HEK293T (cell line): ENCODE measurements at regions not wholly inside any gene's neighbourhood (a gene's known extent, or its start where the extent isn't known, plus 50 kb on each side); places are given as distances from the start of the nearest gene placed in this dataset.

Source experiments
- CTCF ChIA-PET: fragments of 350-600 bp; formaldehyde crosslinking; extraction: SDS; loops from one replicate; lab custom pipeline; 2021; ENCODE audit warnings: antibody characterized with exemption, inconsistent platforms; lab: Yijun Ruan, JAX
- POLR2A ChIA-PET: fragments of 350-600 bp; formaldehyde crosslinking; extraction: SDS; loops from one replicate; lab custom pipeline; 2020; ENCODE audit warnings: antibody characterized with exemption, inconsistent platforms; lab: Yijun Ruan, JAX
- DNase-seq: peaks from one replicate; pipeline ENCODE4 v3.0.0; 2012; ENCODE audit warnings: mixed read lengths; ENCODE audit errors: extremely low spot score
- ARNT ChIP-seq: fragments of 450-650 bp; IDR thresholded peaks from 2 replicates; pipeline ENCODE4 v1.6.1; 2017; ENCODE audit warnings: mild to moderate bottlenecking
- BHLHE40 ChIP-seq: fragments of 450-650 bp; IDR thresholded peaks from 2 replicates; pipeline ENCODE4 v1.6.1; 2016; ENCODE audit warnings: mild to moderate bottlenecking, moderate library complexity, borderline replicate concordance
- CTBP1 ChIP-seq: fragments of 450-650 bp; IDR thresholded peaks from 2 replicates; pipeline ENCODE4 v1.6.1; 2016; ENCODE audit warnings: borderline replicate concordance
- ELF4 ChIP-seq: fragments of 450-650 bp; IDR thresholded peaks from 2 replicates; pipeline ENCODE4 v1.6.1; 2017; ENCODE audit warnings: antibody characterized with exemption
- FOXA1 ChIP-seq: fragments of 450-650 bp; IDR thresholded peaks from 2 replicates; pipeline ENCODE4 v1.6.1; 2016; ENCODE audit warnings: mild to moderate bottlenecking
- FOXK2 ChIP-seq: fragments of 450-650 bp; IDR thresholded peaks from 2 replicates; pipeline ENCODE4 v1.6.1; 2016; ENCODE audit warnings: mild to moderate bottlenecking
- FOXM1 ChIP-seq: fragments of 450-650 bp; IDR thresholded peaks from 2 replicates; pipeline ENCODE4 v1.6.1; 2017; ENCODE audit warnings: mild to moderate bottlenecking, borderline replicate concordance
- HDGF ChIP-seq: fragments of 450-650 bp; IDR thresholded peaks from 2 replicates; pipeline ENCODE4 v1.6.1; 2017; ENCODE audit warnings: antibody characterized with exemption, borderline replicate concordance
- L3MBTL2 ChIP-seq: fragments of 450-650 bp; conservative IDR thresholded peaks from 2 replicates; pipeline ENCODE4 v1.6.1; 2016; ENCODE audit warnings: mild to moderate bottlenecking
- LEF1 ChIP-seq: fragments of 450-650 bp; IDR thresholded peaks from 2 replicates; pipeline ENCODE4 v1.6.1; 2017; ENCODE audit warnings: mild to moderate bottlenecking, borderline replicate concordance
- NFRKB ChIP-seq: fragments of 450-650 bp; IDR thresholded peaks from 2 replicates; pipeline ENCODE4 v1.6.1; 2016; ENCODE audit warnings: mild to moderate bottlenecking, moderate library complexity
- PKNOX1 ChIP-seq: fragments of 450-650 bp; IDR thresholded peaks from 2 replicates; pipeline ENCODE4 v1.6.1; 2016
- SP1 ChIP-seq: fragments of 450-650 bp; IDR thresholded peaks from 2 replicates; pipeline ENCODE4 v1.6.1; 2017
- SUZ12 ChIP-seq: fragments of 450-650 bp; IDR thresholded peaks from 2 replicates; pipeline ENCODE4 v1.6.1; 2016; ENCODE audit warnings: mild to moderate bottlenecking
- TARDBP ChIP-seq: fragments of 450-650 bp; IDR thresholded peaks from 2 replicates; pipeline ENCODE4 v1.6.1; 2016
- ZNF384 ChIP-seq: fragments of 450-650 bp; IDR thresholded peaks from 2 replicates; pipeline ENCODE4 v1.6.1; 2016

DNA sequence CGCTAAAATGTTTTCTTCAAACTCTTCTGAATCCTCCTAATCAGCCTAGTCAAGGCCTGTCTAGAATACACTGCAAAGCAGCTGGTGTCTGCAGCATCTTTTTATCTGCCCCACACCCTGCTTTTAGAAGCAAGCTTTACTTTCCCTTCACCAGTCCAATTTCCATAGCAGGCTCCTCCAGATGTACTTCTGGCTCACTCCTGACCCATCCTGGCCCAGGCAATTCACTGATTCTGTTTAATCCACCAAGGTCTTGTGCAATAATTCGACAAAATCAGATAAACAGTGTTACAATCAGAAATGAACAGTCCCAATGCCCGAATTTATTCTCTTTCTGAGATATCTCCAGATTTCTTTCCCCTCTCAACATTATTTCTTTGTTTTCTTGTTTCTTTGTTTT lies 415.2 kb upstream of the SGCG start:
- DNase-seq: no peak
- CTCF ChIA-PET: no interaction called here
- POLR2A ChIA-PET: no interaction called here
- TF ChIP-seq FOXK2 (no peak), HDGF (no peak), FOXM1 (no peak), SP1 (no peak), ELF4 (no peak), PKNOX1 (no peak), LEF1 (no peak), SUZ12 (no peak), FOXA1 (no peak), CTBP1 (no peak)

GRCh38 chr13:22770891-22771290 lies 409.9 kb upstream of the SGCG start:
- ChIA-PET CTCF (interaction anchor here (0.5 kb wide), 1 partner anchor 1740 kb away, joined by 3 read pairs; no protein-coding TSS in a partner anchor), POLR2A (no interaction called here)

DNA sequence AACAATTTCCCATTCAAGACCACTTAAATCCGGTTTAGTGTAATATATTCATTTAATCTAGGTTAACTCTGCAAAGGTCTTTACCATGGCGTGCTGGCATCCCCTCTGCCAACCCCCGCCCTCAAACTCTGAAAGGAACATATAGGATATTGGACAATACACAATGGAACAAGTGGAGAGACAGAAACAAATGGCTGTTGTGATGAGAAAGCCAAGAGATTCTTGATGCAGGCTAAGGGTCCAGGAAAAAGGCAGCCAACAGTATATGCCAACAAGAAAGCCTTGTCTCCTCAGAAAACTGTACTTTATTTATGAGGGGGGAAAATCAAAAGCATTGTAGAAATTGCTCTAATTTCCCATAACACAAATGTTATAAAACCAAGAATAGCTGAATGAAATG lies 407.3 kb upstream of the SGCG start:
- DNase-seq: no peak
- TF ChIP-seq FOXA1 (no peak), SP1 (no peak), FOXK2 (no peak), TARDBP (no peak), SUZ12 (no peak)
- ChIA-PET POLR2A (no interaction called here), CTCF (no interaction called here)

More at GRCh38 chr13:22770891-22771290, 409.9 kb upstream of the SGCG start:
- DNase-seq: no peak
- TF ChIP-seq BHLHE40 (no peak), FOXM1 (no peak), ARNT (no peak), TARDBP (no peak), NFRKB (no peak), HDGF (no peak), LEF1 (no peak), SUZ12 (no peak), FOXA1 (no peak), FOXK2 (no peak), L3MBTL2 (no peak), CTBP1 (no peak), ELF4 (no peak)

- ChIA-PET POLR2A (no interaction called here), CTCF (no interaction called here)
- DNase-seq: no peak
- no peak for TF ChIP-seq FOXA1
- TF ChIP-seq PKNOX1: no peak
- TF ChIP-seq CTBP1: no peak
- no peak for TF ChIP-seq BHLHE40
- no peak for TF ChIP-seq ARNT
- no peak for TF ChIP-seq L3MBTL2
Observed at GRCh38 chr13:22776394-22777186, 404.2 kb upstream of the SGCG start.

GRCh38 chr13:22777207-22777606 lies 403.6 kb upstream of the SGCG start:
- POLR2A ChIA-PET: no interaction called here
- no peak for DNase-seq
- CTCF ChIA-PET: no interaction called here
- TF ChIP-seq FOXK2: no peak
- TF ChIP-seq NFRKB: no peak

GRCh38 chr13:22789027-22789593 lies 391.7 kb upstream of the SGCG start:
- no peak for DNase-seq
- TF ChIP-seq BHLHE40 (no peak), PKNOX1 (no peak)

DNA sequence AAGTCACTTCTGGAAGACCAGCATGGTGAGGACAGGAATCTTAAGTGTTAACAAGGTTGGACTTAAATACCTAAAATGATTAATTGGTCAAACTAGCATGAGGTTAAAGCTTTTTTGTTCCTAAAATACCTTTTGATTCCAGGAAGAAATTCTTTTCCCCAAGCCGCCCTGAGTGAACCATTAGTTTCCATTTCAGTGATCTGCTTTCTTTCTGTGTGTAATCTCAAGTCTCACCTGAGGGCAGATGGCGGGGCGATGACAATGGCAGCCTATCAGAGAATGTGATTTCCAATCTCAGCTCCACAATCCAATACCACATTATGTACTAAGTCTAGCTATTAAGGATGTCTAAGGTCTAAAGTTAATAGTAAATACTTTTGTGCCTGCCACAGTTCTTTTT lies 390.9 kb upstream of the SGCG start:
- ChIA-PET POLR2A (no interaction called here), CTCF (no interaction called here)
- TF ChIP-seq FOXK2 (no peak), ARNT (no peak), SUZ12 (no peak), PKNOX1 (no peak), FOXM1 (no peak), BHLHE40 (no peak), CTBP1 (no peak), HDGF (no peak), TARDBP (no peak), FOXA1 (no peak), ELF4 (no peak), LEF1 (no peak), ZNF384 (no peak), SP1 (no peak), L3MBTL2 (no peak), NFRKB (no peak)
- DNase-seq: no peak

More at GRCh38 chr13:22789027-22789593, 391.7 kb upstream of the SGCG start:
- POLR2A ChIA-PET: interaction anchor here (0.7 kb wide), 1 partner anchor 1116 kb away, joined by 3 read pairs; no protein-coding TSS in a partner anchor
- CTCF ChIA-PET: interaction anchor here (0.6 kb wide), 1 partner anchor 100 kb away, joined by 3 read pairs; no protein-coding TSS in a partner anchor
